ENCODE measurements at regions not wholly inside any gene's neighbourhood (a gene's known extent, or its start where the extent isn't known, plus 50 kb on each side); places are given as distances from the start of the nearest gene placed in this dataset.

GRCh38 chr21:36555199-36555800 lies 75.4 kb upstream of the CLDN14 start:
- Histone ChIP-seq H3K27me3 (ENCODE audit: control insufficient read depth, extremely low read depth, insufficient read depth, low read length) (peaks cover 23% of the 10 kb centered on the region), H3K9ac (ENCODE audit: control insufficient read depth, extremely low read depth, insufficient read depth, low read length) (no peak overlapping the region), H3K79me2 (ENCODE audit: control insufficient read depth, insufficient read depth, low read length) (no peaks in the 10 kb centered on the region), H3K9me1 (ENCODE audit: control insufficient read depth, extremely low read depth, insufficient read depth, low read length) (no peaks in the 10 kb centered on the region), H3K9me3 (ENCODE audit: control insufficient read depth, low read depth, low read length) (no peaks in the 10 kb centered on the region), H4K20me1 (ENCODE audit: control insufficient read depth, extremely low read depth, insufficient read depth, low read length) (no peaks in the 10 kb centered on the region), H3K4me3 (ENCODE audit: control insufficient read depth in 2 of 3, extremely low read depth in 1 of 3, insufficient read depth in 2 of 3, low read depth in 1 of 3, low read length in 3 of 3) (no peak overlapping the region), H3K4me2 (ENCODE audit: control insufficient read depth, extremely low read depth, insufficient read depth, low read depth, low read length) (no peak overlapping the region), H3K27ac (ENCODE audit: control insufficient read depth, insufficient read depth, low read length) (no peak overlapping the region), H3K4me1 (ENCODE audit: control insufficient read depth, extremely low read depth, insufficient read depth, low read length) (no peaks in the 10 kb centered on the region), H2AFZ (ENCODE audit: control insufficient read depth, low read length) (no peak overlapping the region), H3K36me3 (ENCODE audit: control insufficient read depth in 2 of 2, extremely low read depth in 1 of 2, insufficient read depth in 2 of 2, low read length in 2 of 2) (no peaks in the 10 kb centered on the region)
- dilution Hi-C loops (cut with MboI; ENCODE audit: extremely low pct_ligation_motif_present, low sequenced_read_pairs), result no loop called here
- TF ChIP-seq EZH2 (IDR thresholded peaks at IDR 0.05; ENCODE audit: low read length), result no peak
- TF ChIP-seq, protein P1, sequence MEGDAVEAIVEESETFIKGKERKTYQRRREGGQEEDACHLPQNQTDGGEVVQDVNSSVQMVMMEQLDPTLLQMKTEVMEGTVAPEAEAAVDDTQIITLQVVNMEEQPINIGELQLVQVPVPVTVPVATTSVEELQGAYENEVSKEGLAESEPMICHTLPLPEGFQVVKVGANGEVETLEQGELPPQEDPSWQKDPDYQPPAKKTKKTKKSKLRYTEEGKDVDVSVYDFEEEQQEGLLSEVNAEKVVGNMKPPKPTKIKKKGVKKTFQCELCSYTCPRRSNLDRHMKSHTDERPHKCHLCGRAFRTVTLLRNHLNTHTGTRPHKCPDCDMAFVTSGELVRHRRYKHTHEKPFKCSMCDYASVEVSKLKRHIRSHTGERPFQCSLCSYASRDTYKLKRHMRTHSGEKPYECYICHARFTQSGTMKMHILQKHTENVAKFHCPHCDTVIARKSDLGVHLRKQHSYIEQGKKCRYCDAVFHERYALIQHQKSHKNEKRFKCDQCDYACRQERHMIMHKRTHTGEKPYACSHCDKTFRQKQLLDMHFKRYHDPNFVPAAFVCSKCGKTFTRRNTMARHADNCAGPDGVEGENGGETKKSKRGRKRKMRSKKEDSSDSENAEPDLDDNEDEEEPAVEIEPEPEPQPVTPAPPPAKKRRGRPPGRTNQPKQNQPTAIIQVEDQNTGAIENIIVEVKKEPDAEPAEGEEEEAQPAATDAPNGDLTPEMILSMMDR (optimal IDR thresholded peaks at IDR 0.05 in 1 of 3, IDR thresholded peaks at IDR 0.05 in 1 of 3, conservative IDR thresholded peaks at IDR 0.05 in 1 of 3; ENCODE audit: extremely low read depth in 1 of 3, insufficient read depth in 2 of 3, low read length in 3 of 3), result no peak
- no peak for FAIRE-seq
- DNase-seq (ENCODE audit: low read depth, low spot score), result no peak

- Histone ChIP-seq H3K4me2 (ENCODE audit: control insufficient read depth, extremely low read depth, insufficient read depth, low read depth, low read length) (no peak overlapping the region), H3K27me3 (ENCODE audit: control insufficient read depth, extremely low read depth, insufficient read depth, low read length) (peaks cover 22% of the 10 kb centered on the region), H3K9ac (ENCODE audit: control insufficient read depth, extremely low read depth, insufficient read depth, low read length) (no peak overlapping the region), H3K36me3 (ENCODE audit: control insufficient read depth in 2 of 2, extremely low read depth in 1 of 2, insufficient read depth in 2 of 2, low read length in 2 of 2) (no peaks in the 10 kb centered on the region), H3K9me3 (ENCODE audit: control insufficient read depth, low read depth, low read length) (no peaks in the 10 kb centered on the region), H3K79me2 (ENCODE audit: control insufficient read depth, insufficient read depth, low read length) (no peaks in the 10 kb centered on the region), H3K4me3 (ENCODE audit: control insufficient read depth in 2 of 3, extremely low read depth in 1 of 3, insufficient read depth in 2 of 3, low read depth in 1 of 3, low read length in 3 of 3) (no peak overlapping the region), H3K27ac (ENCODE audit: control insufficient read depth, insufficient read depth, low read length) (no peak overlapping the region), H2AFZ (ENCODE audit: control insufficient read depth, low read length) (no peak overlapping the region), H3K9me1 (ENCODE audit: control insufficient read depth, extremely low read depth, insufficient read depth, low read length) (no peaks in the 10 kb centered on the region), H4K20me1 (ENCODE audit: control insufficient read depth, extremely low read depth, insufficient read depth, low read length) (no peaks in the 10 kb centered on the region), H3K4me1 (ENCODE audit: control insufficient read depth, extremely low read depth, insufficient read depth, low read length) (no peaks in the 10 kb centered on the region)
- dilution Hi-C loops (cut with MboI; ENCODE audit: extremely low pct_ligation_motif_present, low sequenced_read_pairs), result no loop called here
- TF ChIP-seq EZH2 (IDR thresholded peaks at IDR 0.05; ENCODE audit: low read length), result no peak
- TF ChIP-seq, protein P1 (optimal IDR thresholded peaks at IDR 0.05 in 1 of 3, IDR thresholded peaks at IDR 0.05 in 1 of 3, conservative IDR thresholded peaks at IDR 0.05 in 1 of 3; ENCODE audit: extremely low read depth in 1 of 3, insufficient read depth in 2 of 3, low read length in 3 of 3), result no peak
- FAIRE-seq, result no peak
- no peak for DNase-seq (ENCODE audit: low read depth, low spot score)
Observed at GRCh38 chr21:36557316-36557715, 77.4 kb upstream of the CLDN14 start.

Measured in keratinocyte (primary cell).